A204.1 (cell line): ENCODE measurements at regions not wholly inside any gene's neighbourhood (a gene's known extent, or its start where the extent isn't known, plus 50 kb on each side); places are given as distances from the start of the nearest gene placed in this dataset.
"Not testable (repeated sequence)": the region's sequence is repeated elsewhere in the genome, so short reads cannot be mapped to it uniquely, and the experiment has no call there.

Experiments
- FAIRE-seq: peaks from 2 replicates; lab custom pipeline; 2012; peaks lifted over from hg19 to GRCh38; lab: Jason Lieb, UNC

- no peak for FAIRE-seq
Observed at GRCh38 chr14:83583201-83583600, 1946.7 kb upstream of the FLRT2 start.

GRCh38 chr14:83594874-83595273 lies 1935.1 kb upstream of the FLRT2 start:
- FAIRE-seq: no peak

- FAIRE-seq: no peak
Observed at GRCh38 chr14:83607682-83608081, 1922.3 kb upstream of the FLRT2 start.

GRCh38 chr14:83611491-83611890 lies 1918.5 kb upstream of the FLRT2 start:
- FAIRE-seq: no peak

GRCh38 chr14:83611906-83612390 lies 1918.0 kb upstream of the FLRT2 start:
- FAIRE-seq: no peak

GRCh38 chr14:83614956-83615355 lies 1915.0 kb upstream of the FLRT2 start:
- FAIRE-seq: no peak

GRCh38 chr14:83624541-83624940 lies 1905.4 kb upstream of the FLRT2 start:
- FAIRE-seq: no peak

- FAIRE-seq: no peak
Observed at GRCh38 chr14:83632375-83632774, 1897.6 kb upstream of the FLRT2 start.

GRCh38 chr14:83638748-83639504 lies 1891.0 kb upstream of the FLRT2 start:
- FAIRE-seq: no peak

- not testable (repeated sequence) for FAIRE-seq
Observed at GRCh38 chr14:83639505-83639875, 1890.5 kb upstream of the FLRT2 start.

GRCh38 chr14:83646228-83646627 lies 1883.7 kb upstream of the FLRT2 start:
- FAIRE-seq: no peak

GRCh38 chr14:83660597-83660996 lies 1869.3 kb upstream of the FLRT2 start:
- no peak for FAIRE-seq

GRCh38 chr14:83664389-83664788 lies 1865.6 kb upstream of the FLRT2 start:
- no peak for FAIRE-seq

GRCh38 chr14:83689265-83689664 lies 1840.7 kb upstream of the FLRT2 start:
- FAIRE-seq: no peak

GRCh38 chr14:83697099-83697498 lies 1832.8 kb upstream of the FLRT2 start:
- no peak for FAIRE-seq

- FAIRE-seq: no peak
Observed at GRCh38 chr14:83702619-83703018, 1827.3 kb upstream of the FLRT2 start.

GRCh38 chr14:83706231-83706954 lies 1823.6 kb upstream of the FLRT2 start:
- no peak for FAIRE-seq

- no peak for FAIRE-seq
Observed at GRCh38 chr14:83707056-83707455, 1822.9 kb upstream of the FLRT2 start.

GRCh38 chr14:83709116-83709515 lies 1820.8 kb upstream of the FLRT2 start:
- FAIRE-seq: no peak

- no peak for FAIRE-seq
Observed at GRCh38 chr14:83711046-83711445, 1818.9 kb upstream of the FLRT2 start.

- FAIRE-seq: no peak
Observed at GRCh38 chr14:83712418-83713129, 1817.4 kb upstream of the FLRT2 start.

GRCh38 chr14:83713732-83714131 lies 1816.2 kb upstream of the FLRT2 start:
- no peak for FAIRE-seq

- FAIRE-seq: no peak
Observed at GRCh38 chr14:83714151-83714550, 1815.8 kb upstream of the FLRT2 start.
